GM21529 (cell line): ENCODE measurements at regions not wholly inside any gene's neighbourhood (a gene's known extent, or its start where the extent isn't known, plus 50 kb on each side); places are given as distances from the start of the nearest gene placed in this dataset.

Source experiments
- ATAC-seq: cut with Tn5 transposase; IDR thresholded peaks from one replicate; pipeline ENCODE4 v1.9.1; 2021; ENCODE audit not compliant: unreplicated experiment

- no peak for ATAC-seq
These were observed 189.0 kb downstream of the LYPLAL1 start for GRCh38 chr1:219362702-219363101.

GRCh38 chr1:219359126-219359525 is 185.4 kb downstream of the LYPLAL1 start:
- ATAC-seq = no peak

GRCh38 chr1:219358080-219358479 is 184.4 kb downstream of the LYPLAL1 start:
- no peak for ATAC-seq

GRCh38 chr1:219354962-219355361 is 181.3 kb downstream of the LYPLAL1 start:
- no peak for ATAC-seq

- ATAC-seq = no peak
These were observed 179.4 kb downstream of the LYPLAL1 start for GRCh38 chr1:219352961-219353651.

GRCh38 chr1:219350172-219350931 is 176.7 kb downstream of the LYPLAL1 start:
- ATAC-seq = no peak

- no peak for ATAC-seq
These were observed 174.3 kb downstream of the LYPLAL1 start for GRCh38 chr1:219347921-219348391.

GRCh38 chr1:219347376-219347775 is 173.7 kb downstream of the LYPLAL1 start:
- ATAC-seq = no peak

GRCh38 chr1:219345953-219346352 is 172.3 kb downstream of the LYPLAL1 start:
- no peak for ATAC-seq

GRCh38 chr1:219342836-219343235 is 169.2 kb downstream of the LYPLAL1 start:
- ATAC-seq = no peak

GRCh38 chr1:219340796-219341195 is 167.1 kb downstream of the LYPLAL1 start:
- ATAC-seq = no peak

- no peak for ATAC-seq
These were observed 165.8 kb downstream of the LYPLAL1 start for GRCh38 chr1:219339466-219339865.

GRCh38 chr1:219337588-219337987 is 163.9 kb downstream of the LYPLAL1 start:
- ATAC-seq = no peak

- ATAC-seq = no peak
These were observed 159.9 kb downstream of the LYPLAL1 start for GRCh38 chr1:219333626-219334025.

GRCh38 chr1:219331424-219331823 is 157.7 kb downstream of the LYPLAL1 start:
- ATAC-seq = no peak

- ATAC-seq = no peak
These were observed 157.0 kb downstream of the LYPLAL1 start for GRCh38 chr1:219330669-219331068.

- no peak for ATAC-seq
These were observed 156.3 kb downstream of the LYPLAL1 start for GRCh38 chr1:219330001-219330400.

- no peak for ATAC-seq
These were observed 155.9 kb downstream of the LYPLAL1 start for GRCh38 chr1:219329578-219329977.

GRCh38 chr1:219326843-219327242 is 153.2 kb downstream of the LYPLAL1 start:
- no peak for ATAC-seq

GRCh38 chr1:219325368-219325742 is 151.7 kb downstream of the LYPLAL1 start:
- ATAC-seq = peak; percentile 38

GRCh38 chr1:219324629-219325367 is 151.1 kb downstream of the LYPLAL1 start:
- peak; percentile 85 for ATAC-seq

- ATAC-seq = no peak
These were observed 150.5 kb downstream of the LYPLAL1 start for GRCh38 chr1:219324171-219324570.
